GM12874 (cell line): ENCODE measurements at regions not wholly inside any gene's neighbourhood (a gene's known extent, or its start where the extent isn't known, plus 50 kb on each side); places are given as distances from the start of the nearest gene placed in this dataset.

Experiments
- TF ChIP-seq, protein P1 (sequence below): IDR thresholded peaks from 2 replicates; pipeline ENCODE4 v1.5.1; 2011; ENCODE audit warnings: low read depth, mild to moderate bottlenecking, control low read depth, low read length, moderate library complexity; ENCODE audit not compliant: insufficient read depth

DNA sequence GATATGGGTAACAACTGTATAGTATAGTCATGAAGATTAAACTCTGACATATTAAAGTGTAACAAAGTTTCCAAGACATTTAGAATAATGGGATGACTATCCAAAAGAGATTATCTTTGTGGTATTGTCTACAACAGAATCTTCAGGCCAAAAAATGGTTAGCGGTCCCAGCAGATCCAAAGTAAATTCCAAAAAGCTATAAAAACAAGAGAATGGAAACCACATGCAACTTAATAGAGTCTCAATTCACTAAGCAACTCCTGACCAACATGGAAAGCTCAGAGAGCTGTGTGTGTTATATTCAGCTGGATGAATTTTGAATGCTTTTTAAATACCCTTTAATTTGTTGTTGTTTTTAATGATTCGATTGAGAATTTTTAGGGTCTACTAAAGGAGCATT lies 688.2 kb downstream of the CETN3 start:
- TF ChIP-seq, protein P1, sequence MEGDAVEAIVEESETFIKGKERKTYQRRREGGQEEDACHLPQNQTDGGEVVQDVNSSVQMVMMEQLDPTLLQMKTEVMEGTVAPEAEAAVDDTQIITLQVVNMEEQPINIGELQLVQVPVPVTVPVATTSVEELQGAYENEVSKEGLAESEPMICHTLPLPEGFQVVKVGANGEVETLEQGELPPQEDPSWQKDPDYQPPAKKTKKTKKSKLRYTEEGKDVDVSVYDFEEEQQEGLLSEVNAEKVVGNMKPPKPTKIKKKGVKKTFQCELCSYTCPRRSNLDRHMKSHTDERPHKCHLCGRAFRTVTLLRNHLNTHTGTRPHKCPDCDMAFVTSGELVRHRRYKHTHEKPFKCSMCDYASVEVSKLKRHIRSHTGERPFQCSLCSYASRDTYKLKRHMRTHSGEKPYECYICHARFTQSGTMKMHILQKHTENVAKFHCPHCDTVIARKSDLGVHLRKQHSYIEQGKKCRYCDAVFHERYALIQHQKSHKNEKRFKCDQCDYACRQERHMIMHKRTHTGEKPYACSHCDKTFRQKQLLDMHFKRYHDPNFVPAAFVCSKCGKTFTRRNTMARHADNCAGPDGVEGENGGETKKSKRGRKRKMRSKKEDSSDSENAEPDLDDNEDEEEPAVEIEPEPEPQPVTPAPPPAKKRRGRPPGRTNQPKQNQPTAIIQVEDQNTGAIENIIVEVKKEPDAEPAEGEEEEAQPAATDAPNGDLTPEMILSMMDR: no peak

GRCh38 chr5:89712134-89712700 lies 697.3 kb downstream of the CETN3 start:
- TF ChIP-seq, protein P1: no peak

- TF ChIP-seq, protein P1: no peak
Measured at GRCh38 chr5:89711526-89711925, 698.0 kb downstream of the CETN3 start.

- TF ChIP-seq, protein P1: no peak
Measured at GRCh38 chr5:89710006-89710405, 699.5 kb downstream of the CETN3 start.

DNA sequence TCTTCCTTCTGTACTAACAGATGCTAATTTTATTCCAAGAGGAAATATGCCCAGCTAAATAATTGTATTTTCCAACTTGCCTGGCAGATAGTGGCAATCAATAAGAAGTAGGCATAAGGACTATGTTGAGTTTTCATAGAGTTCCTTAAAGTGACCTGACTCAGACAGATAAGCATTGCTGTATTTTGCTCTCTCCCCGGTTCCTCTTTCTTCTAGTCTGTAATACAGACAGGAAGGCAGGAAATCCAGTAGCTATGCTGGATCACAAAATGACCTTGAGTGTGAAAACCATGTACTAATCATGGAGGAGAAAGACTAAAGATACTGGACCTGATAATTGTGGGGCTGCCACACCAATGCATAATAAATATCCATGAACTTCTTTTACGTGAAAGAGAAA lies 701.7 kb downstream of the CETN3 start:
- TF ChIP-seq, protein P1: no peak

- TF ChIP-seq, protein P1: no peak
Measured at GRCh38 chr5:89706731-89707130, 702.8 kb downstream of the CETN3 start.

- TF ChIP-seq, protein P1: no peak
Measured at GRCh38 chr5:89703817-89704216, 705.7 kb downstream of the CETN3 start.
